Mucosa of descending colon (tissue), 3 donors: ENCODE measurements at regions not wholly inside any gene's neighbourhood (a gene's known extent, or its start where the extent isn't known, plus 50 kb on each side); places are given as distances from the start of the nearest gene placed in this dataset.

Experiments used
- ATAC-seq: fragments of 200-7000 bp; cut with Tn5 transposase; one replicate; pipeline ENCODE4 v1.9.1; 2020; ENCODE audit warnings: mild to moderate bottlenecking, moderate library complexity
- DNase-seq, 3 donors: peaks; one replicate each; pipeline ENCODE4 v3.0.0-alpha.2; 2020
- H3K36me3 ChIP-seq: fragments of 200-600 bp; one replicate; pipeline ENCODE4 v1.8.0; 2021; ENCODE audit warnings: low read depth, mild to moderate bottlenecking
- H3K4me1 ChIP-seq: fragments of 200-600 bp; one replicate; pipeline ENCODE4 v1.8.0; 2021; ENCODE audit warnings: low read depth, mild to moderate bottlenecking
- H3K4me3 ChIP-seq: fragments of 200-600 bp; one replicate; pipeline ENCODE4 v1.8.0; 2021; ENCODE audit warnings: mild to moderate bottlenecking
- H3K9me3 ChIP-seq: fragments of 200-600 bp; one replicate; pipeline ENCODE4 v1.8.0; 2021; ENCODE audit warnings: mild to moderate bottlenecking
- intact Hi-C, 2 donors: fragments of 100-400 bp; cut with DNase I in 1 of 2; cut with micrococcal nuclease in 1 of 2; formaldehyde crosslinking; loops; one replicate each; pipeline versions ENCODE4 v1.11.0 to v1.11.1; 2022; cut with DNase I, micrococcal nuclease
- TF ChIP-seq, protein P1 (sequence below): fragments of 200-600 bp; IDR thresholded peaks from one replicate; pipeline ENCODE4 v1.8.0; 2022; ENCODE audit warnings: antibody characterized with exemption, mild to moderate bottlenecking
- donor health status: DM: no; HTN: no; CAD: no; lungs with moderate emphysema.
- donor health status: DM: no; HTN: no; CAD: no.
- donor health status: DM: no; HTN: yes; CAD: no.

DNA sequence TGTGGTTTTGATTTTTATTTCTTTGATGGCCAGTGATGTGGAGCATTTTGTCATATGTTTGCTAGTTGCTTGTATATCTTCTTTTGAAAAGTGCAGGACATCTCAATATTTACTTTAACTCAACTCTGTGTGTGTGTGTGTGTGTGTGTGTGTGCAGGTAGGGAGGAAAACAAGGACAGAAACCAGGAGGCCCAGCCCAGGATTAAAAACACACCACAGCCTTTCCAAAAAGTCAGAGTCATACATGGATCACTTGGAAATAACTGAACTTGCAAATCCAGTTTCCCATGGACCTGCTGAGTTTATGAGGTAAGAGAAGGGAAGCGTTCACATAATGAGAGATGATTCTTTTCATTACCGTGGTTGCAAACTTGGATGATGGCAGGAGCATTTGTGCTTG is 189.9 kb upstream of the LYZL1 start:
- Histone ChIP-seq H3K9me3 (peaks cover 3% of the 10 kb centered on the region), H3K36me3 (no peaks in the 10 kb centered on the region), H3K4me3 (no peak overlapping the region), H3K4me1 (no peaks in the 10 kb centered on the region)
- TF ChIP-seq, protein P1, sequence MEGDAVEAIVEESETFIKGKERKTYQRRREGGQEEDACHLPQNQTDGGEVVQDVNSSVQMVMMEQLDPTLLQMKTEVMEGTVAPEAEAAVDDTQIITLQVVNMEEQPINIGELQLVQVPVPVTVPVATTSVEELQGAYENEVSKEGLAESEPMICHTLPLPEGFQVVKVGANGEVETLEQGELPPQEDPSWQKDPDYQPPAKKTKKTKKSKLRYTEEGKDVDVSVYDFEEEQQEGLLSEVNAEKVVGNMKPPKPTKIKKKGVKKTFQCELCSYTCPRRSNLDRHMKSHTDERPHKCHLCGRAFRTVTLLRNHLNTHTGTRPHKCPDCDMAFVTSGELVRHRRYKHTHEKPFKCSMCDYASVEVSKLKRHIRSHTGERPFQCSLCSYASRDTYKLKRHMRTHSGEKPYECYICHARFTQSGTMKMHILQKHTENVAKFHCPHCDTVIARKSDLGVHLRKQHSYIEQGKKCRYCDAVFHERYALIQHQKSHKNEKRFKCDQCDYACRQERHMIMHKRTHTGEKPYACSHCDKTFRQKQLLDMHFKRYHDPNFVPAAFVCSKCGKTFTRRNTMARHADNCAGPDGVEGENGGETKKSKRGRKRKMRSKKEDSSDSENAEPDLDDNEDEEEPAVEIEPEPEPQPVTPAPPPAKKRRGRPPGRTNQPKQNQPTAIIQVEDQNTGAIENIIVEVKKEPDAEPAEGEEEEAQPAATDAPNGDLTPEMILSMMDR, result no peak
- intact Hi-C loops, result no loop called here
- ATAC-seq (no peak), DNase-seq (no peak)

DNA sequence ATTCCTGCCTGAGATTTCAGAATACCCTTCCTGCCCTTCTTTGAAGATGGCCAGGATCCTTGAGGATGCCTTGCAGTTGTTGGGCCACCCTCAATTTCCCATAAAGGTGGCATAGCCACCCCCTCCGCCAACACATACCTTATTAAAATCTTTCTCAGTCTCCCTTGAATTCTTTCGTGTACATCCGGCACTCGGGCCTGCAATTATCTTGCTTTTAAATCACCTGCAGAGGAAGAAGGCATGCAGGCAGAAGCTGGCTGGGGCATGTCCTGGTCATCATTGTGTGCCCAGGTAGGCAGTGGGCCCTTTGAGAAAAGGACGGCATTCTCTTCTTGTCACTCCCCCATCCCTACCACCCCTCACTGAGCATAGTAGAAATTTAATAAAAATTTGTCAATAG is 189.5 kb upstream of the LYZL1 start:
- TF ChIP-seq, protein P1, result no peak
- Histone ChIP-seq H3K4me1 (peaks cover 2% of the 10 kb centered on the region), H3K9me3 (peaks cover 3% of the 10 kb centered on the region), H3K36me3 (no peaks in the 10 kb centered on the region), H3K4me3 (no peak overlapping the region)
- intact Hi-C loops, result no loop called here
- DNase-seq (no peak), ATAC-seq (no peak)

DNA sequence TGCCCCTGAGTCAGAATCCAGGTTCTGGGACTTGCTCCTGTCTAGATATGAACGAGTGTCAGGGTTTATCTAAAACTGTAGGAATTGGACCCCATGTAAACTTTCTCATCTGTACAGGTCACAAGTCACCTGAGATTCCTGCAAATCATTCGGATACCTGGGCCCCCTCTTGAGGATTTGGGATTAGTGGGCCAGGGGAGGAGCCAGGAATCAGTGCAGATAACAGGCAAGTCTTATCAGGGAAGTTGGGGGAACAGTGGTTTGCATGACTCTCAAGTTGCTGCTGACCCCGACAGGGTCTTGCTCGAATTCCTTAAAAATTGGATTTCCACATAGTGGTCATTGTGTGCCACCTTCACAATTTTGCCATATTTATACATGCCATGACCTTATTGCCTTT is 188.4 kb upstream of the LYZL1 start:
- DNase-seq (no peak), ATAC-seq (no peak)
- intact Hi-C loops, result no loop called here
- H3K4me3 ChIP-seq, result no peak overlapping the region
- peaks cover 3% of the 10 kb centered on the region for H3K9me3 ChIP-seq
- H3K4me1 ChIP-seq, result peaks cover 3% of the 10 kb centered on the region
- TF ChIP-seq, protein P1, result no peak
- no peaks in the 10 kb centered on the region for H3K36me3 ChIP-seq

DNA sequence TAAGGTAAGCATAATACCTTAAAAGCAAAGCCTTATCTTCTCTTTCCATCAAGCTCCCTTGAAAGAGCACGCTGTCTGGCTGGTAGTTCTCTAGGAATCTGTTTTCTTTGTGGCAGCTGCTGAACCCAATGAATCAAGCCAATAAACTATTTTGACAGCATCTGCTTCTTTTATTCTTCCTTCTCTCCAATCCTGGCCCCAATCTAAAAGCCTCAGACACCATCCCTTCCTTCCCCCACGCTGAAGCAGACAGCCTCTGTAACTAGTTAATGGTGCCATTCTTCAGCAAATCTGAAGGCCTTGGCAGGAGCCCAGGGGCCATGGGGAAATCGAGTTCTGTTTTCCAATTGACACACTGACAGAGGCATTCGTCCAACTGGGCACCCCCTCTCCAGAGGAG is 186.6 kb upstream of the LYZL1 start:
- DNase-seq (no peak), ATAC-seq (no peak)
- Histone ChIP-seq H3K36me3 (no peaks in the 10 kb centered on the region), H3K4me1 (peaks cover 3% of the 10 kb centered on the region), H3K9me3 (peaks cover 3% of the 10 kb centered on the region), H3K4me3 (no peak overlapping the region)
- intact Hi-C loops, result no loop called here
- TF ChIP-seq, protein P1, result no peak

DNA sequence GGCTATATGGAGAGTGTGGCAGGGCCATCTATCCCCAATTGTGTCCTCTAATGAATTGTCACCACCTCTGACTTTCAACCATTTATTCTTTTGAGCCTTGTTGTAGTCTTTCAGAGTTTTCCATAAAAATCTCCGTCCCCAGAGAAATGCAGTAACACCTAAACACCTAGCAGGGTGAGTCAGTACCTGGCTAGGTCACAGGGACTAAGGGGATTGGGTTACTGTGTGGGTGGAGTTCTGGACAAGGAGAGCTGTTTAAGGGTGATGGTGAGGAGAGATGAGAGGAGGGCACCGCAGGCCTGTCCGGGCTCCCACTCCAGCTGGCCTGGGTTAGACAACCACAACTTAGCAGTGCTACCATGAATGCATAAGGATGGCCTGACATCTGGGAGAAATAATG is 186.2 kb upstream of the LYZL1 start:
- no peak for DNase-seq
- intact Hi-C loops, result no loop called here

More for the DNA sequence above, 186.2 kb upstream of the LYZL1 start:
- ATAC-seq, result no peak
- Histone ChIP-seq H3K9me3 (peaks cover 3% of the 10 kb centered on the region), H3K36me3 (no peaks in the 10 kb centered on the region), H3K4me1 (peaks cover 3% of the 10 kb centered on the region), H3K4me3 (no peak overlapping the region)
- TF ChIP-seq, protein P1, result no peak
